ENCODE measurements at regions not wholly inside any gene's neighbourhood (a gene's known extent, or its start where the extent isn't known, plus 50 kb on each side); places are given as distances from the start of the nearest gene placed in this dataset.
"Not testable (repeated sequence)": the region's sequence is repeated elsewhere in the genome, so short reads cannot be mapped to it uniquely, and the experiment has no call there.

GRCh38 chr3:674116-674515 lies 418.7 kb upstream of the CNTN6 start:
- no peak for DNase-seq

- no peak for DNase-seq
These were observed 417.0 kb upstream of the CNTN6 start for GRCh38 chr3:675846-676245.

GRCh38 chr3:683770-684169 lies 409.1 kb upstream of the CNTN6 start:
- DNase-seq: no peak

- no peak for DNase-seq
These were observed 402.1 kb upstream of the CNTN6 start for GRCh38 chr3:690770-691169.

- no peak for DNase-seq
These were observed 392.3 kb upstream of the CNTN6 start for GRCh38 chr3:700514-700913.

GRCh38 chr3:707041-707440 lies 385.8 kb upstream of the CNTN6 start:
- no peak for DNase-seq

- no peak for DNase-seq
These were observed 379.7 kb upstream of the CNTN6 start for GRCh38 chr3:713006-713621.

- no peak for DNase-seq
These were observed 378.7 kb upstream of the CNTN6 start for GRCh38 chr3:713947-714620.

- DNase-seq: no peak
These were observed 371.7 kb upstream of the CNTN6 start for GRCh38 chr3:721086-721485.

GRCh38 chr3:732326-732928 lies 360.4 kb upstream of the CNTN6 start:
- DNase-seq: no peak

GRCh38 chr3:733313-733712 lies 359.5 kb upstream of the CNTN6 start:
- DNase-seq: no peak

- no peak for DNase-seq
These were observed 335.1 kb upstream of the CNTN6 start for GRCh38 chr3:757711-758110.

- DNase-seq: no peak
These were observed 333.7 kb upstream of the CNTN6 start for GRCh38 chr3:759106-759505.

GRCh38 chr3:773433-773832 lies 319.4 kb upstream of the CNTN6 start:
- not testable (repeated sequence) for DNase-seq

- no peak for DNase-seq
These were observed 317.5 kb upstream of the CNTN6 start for GRCh38 chr3:775178-775880.

GRCh38 chr3:780505-780904 lies 312.3 kb upstream of the CNTN6 start:
- DNase-seq: no peak

- no peak for DNase-seq
These were observed 301.4 kb upstream of the CNTN6 start for GRCh38 chr3:791442-791841.

- DNase-seq: no peak
These were observed 300.2 kb upstream of the CNTN6 start for GRCh38 chr3:792630-793029.

GRCh38 chr3:804211-804610 lies 288.6 kb upstream of the CNTN6 start:
- no peak for DNase-seq

GRCh38 chr3:805326-805725 lies 287.5 kb upstream of the CNTN6 start:
- DNase-seq: no peak

- no peak for DNase-seq
These were observed 286.8 kb upstream of the CNTN6 start for GRCh38 chr3:806006-806405.

GRCh38 chr3:816605-817004 lies 276.2 kb upstream of the CNTN6 start:
- DNase-seq: no peak

- no peak for DNase-seq
These were observed 258.1 kb upstream of the CNTN6 start for GRCh38 chr3:834679-835078.

GRCh38 chr3:835096-835495 lies 257.7 kb upstream of the CNTN6 start:
- no peak for DNase-seq

Data from KG1 (cell line).